ENCODE measurements at regions not wholly inside any gene's neighbourhood (a gene's known extent, or its start where the extent isn't known, plus 50 kb on each side); places are given as distances from the start of the nearest gene placed in this dataset.

DNA sequence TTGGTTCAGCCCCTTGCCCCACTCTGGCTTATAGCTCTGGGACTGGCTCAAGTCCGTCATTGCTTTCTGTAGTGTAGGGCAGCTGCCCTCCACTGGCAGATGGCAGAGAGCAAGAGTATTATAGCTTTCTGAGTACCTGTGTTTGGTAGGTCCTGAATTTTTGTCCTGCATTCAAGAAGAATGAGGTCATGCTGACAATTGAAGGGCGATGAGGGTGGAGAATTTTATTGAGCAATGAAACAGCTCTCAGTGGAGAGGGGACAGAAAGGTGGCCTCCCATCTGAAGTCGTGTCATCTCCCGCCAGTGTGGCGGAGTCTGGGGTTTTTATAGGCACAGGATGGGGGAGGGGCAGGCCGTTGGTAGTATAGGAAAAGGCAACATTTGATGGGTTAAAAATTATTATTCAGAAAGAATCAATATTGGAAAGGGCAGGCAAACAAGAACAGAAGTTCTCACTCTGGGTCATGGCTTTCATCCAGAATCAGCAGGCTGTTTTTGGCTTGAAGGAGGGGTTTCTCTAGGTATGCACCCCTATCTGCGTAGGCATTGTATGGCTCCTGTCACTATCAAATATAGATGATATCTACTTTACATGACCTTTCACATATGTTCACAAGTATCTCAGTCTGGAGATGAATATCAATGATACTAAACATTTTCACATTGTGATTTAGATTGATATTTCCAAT lies 1239.7 kb upstream of the ALCAM start:
- H3K27ac ChIP-seq (ENCODE audit: low read depth, low read length), result no peak overlapping the region
- H3K4me1 ChIP-seq (ENCODE audit: insufficient read depth, low read length), result no peaks in the 10 kb centered on the region
- no peak overlapping the region for H3K4me3 ChIP-seq (ENCODE audit: insufficient read depth, low read length)
- no peaks in the 10 kb centered on the region for H4K20me1 ChIP-seq (ENCODE audit: insufficient read depth, low read length)
- no peak for DNase-seq (ENCODE audit: insufficient read length, low spot score, missing footprints)
- no peaks in the 10 kb centered on the region for H3K79me2 ChIP-seq (ENCODE audit: insufficient read depth, low read length)
- H3K27me3 ChIP-seq (ENCODE audit: insufficient read depth, low read length), result no peaks in the 10 kb centered on the region
- no peaks in the 10 kb centered on the region for H3K36me3 ChIP-seq (ENCODE audit: insufficient read depth, low read length)
- peaks cover 2% of the 10 kb centered on the region for H3K9me3 ChIP-seq (ENCODE audit: low read depth, low read length)
- H3K4me2 ChIP-seq (ENCODE audit: insufficient read depth, low read length), result no peak overlapping the region
- no peak overlapping the region for H2AFZ ChIP-seq (ENCODE audit: low read length)
- TF ChIP-seq CTCF (IDR thresholded peaks at IDR 0.05; ENCODE audit: extremely low read depth, low read depth, low read length), result no peak

- DNase-seq (ENCODE audit: insufficient read length, low spot score, missing footprints), result no peak
- no peaks in the 10 kb centered on the region for H3K79me2 ChIP-seq (ENCODE audit: insufficient read depth, low read length)
- H3K4me3 ChIP-seq (ENCODE audit: insufficient read depth, low read length), result no peak overlapping the region
- H4K20me1 ChIP-seq (ENCODE audit: insufficient read depth, low read length), result no peaks in the 10 kb centered on the region
- H2AFZ ChIP-seq (ENCODE audit: low read length), result no peak overlapping the region
- H3K4me2 ChIP-seq (ENCODE audit: insufficient read depth, low read length), result no peak overlapping the region
- no peaks in the 10 kb centered on the region for H3K4me1 ChIP-seq (ENCODE audit: insufficient read depth, low read length)
- H3K27ac ChIP-seq (ENCODE audit: low read depth, low read length), result no peak overlapping the region
- H3K27me3 ChIP-seq (ENCODE audit: insufficient read depth, low read length), result no peaks in the 10 kb centered on the region
- H3K36me3 ChIP-seq (ENCODE audit: insufficient read depth, low read length), result no peaks in the 10 kb centered on the region
- H3K9me3 ChIP-seq (ENCODE audit: low read depth, low read length), result peaks cover 2% of the 10 kb centered on the region
- TF ChIP-seq CTCF (IDR thresholded peaks at IDR 0.05; ENCODE audit: extremely low read depth, low read depth, low read length), result no peak
These were observed 1238.9 kb upstream of the ALCAM start for GRCh38 chr3:104127830-104128229.

DNA sequence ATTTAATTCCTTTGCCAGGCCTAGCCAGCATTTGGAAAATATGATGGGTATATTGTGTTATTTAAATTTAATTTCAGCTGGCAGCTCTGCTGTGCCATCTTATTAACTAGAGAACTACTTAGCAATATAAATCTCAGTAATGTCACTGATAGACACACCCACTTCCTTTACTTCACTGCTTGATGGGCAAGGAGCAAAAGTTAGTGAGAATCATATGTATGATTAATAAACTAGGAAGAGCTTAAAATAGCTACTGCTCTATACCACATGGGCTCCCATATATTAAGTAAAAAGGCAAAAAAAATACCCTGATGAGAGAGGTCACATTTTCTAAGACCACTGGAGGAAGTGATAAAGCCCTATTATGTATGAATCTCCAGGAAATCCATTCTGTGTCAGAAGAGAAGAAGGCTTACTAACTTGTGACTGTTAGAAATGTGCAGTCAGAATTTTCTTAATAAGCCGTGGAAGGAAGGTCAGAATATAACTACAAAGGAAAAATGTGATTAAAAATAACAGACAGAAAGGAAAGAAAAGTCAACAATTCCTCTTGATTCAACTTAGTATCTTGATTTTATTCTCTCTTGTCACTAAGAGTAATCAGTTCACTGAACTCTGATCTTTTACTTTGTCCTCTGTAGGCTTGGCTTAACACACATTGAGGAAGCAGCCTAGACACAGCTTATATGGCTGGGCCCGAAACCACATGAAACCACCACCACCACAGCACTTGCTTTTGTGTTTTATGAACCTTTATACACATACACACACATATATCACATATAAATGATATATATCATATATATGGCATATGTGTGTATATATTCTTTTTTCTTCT lies 1233.9 kb upstream of the ALCAM start:
- Histone ChIP-seq H3K4me1 (ENCODE audit: insufficient read depth, low read length) (no peaks in the 10 kb centered on the region), H4K20me1 (ENCODE audit: insufficient read depth, low read length) (no peaks in the 10 kb centered on the region), H3K9me3 (ENCODE audit: low read depth, low read length) (no peaks in the 10 kb centered on the region), H3K4me2 (ENCODE audit: insufficient read depth, low read length) (no peak overlapping the region), H3K36me3 (ENCODE audit: insufficient read depth, low read length) (no peaks in the 10 kb centered on the region), H3K27me3 (ENCODE audit: insufficient read depth, low read length) (no peaks in the 10 kb centered on the region), H3K4me3 (ENCODE audit: insufficient read depth, low read length) (no peak overlapping the region), H2AFZ (ENCODE audit: low read length) (peak overlapping the region; percentile 64), H3K79me2 (ENCODE audit: insufficient read depth, low read length) (no peaks in the 10 kb centered on the region), H3K27ac (ENCODE audit: low read depth, low read length) (no peak overlapping the region)
- TF ChIP-seq CTCF (IDR thresholded peaks at IDR 0.05; ENCODE audit: extremely low read depth, low read depth, low read length), result no peak
- peak; percentile 41 for DNase-seq (ENCODE audit: insufficient read length, low spot score, missing footprints)

- TF ChIP-seq CTCF (IDR thresholded peaks at IDR 0.05; ENCODE audit: extremely low read depth, low read depth, low read length), result no peak
- Histone ChIP-seq H2AFZ (ENCODE audit: low read length) (no peak overlapping the region), H3K27ac (ENCODE audit: low read depth, low read length) (no peak overlapping the region)
These were observed 1233.1 kb upstream of the ALCAM start for GRCh38 chr3:104133630-104134029.

More at GRCh38 chr3:104133630-104134029, 1233.1 kb upstream of the ALCAM start:
- H3K4me3 ChIP-seq (ENCODE audit: insufficient read depth, low read length), result no peak overlapping the region
- no peak overlapping the region for H3K4me2 ChIP-seq (ENCODE audit: insufficient read depth, low read length)
- DNase-seq (ENCODE audit: insufficient read length, low spot score, missing footprints), result no peak
- H3K79me2 ChIP-seq (ENCODE audit: insufficient read depth, low read length), result no peaks in the 10 kb centered on the region
- H3K9me3 ChIP-seq (ENCODE audit: low read depth, low read length), result no peaks in the 10 kb centered on the region
- H3K27me3 ChIP-seq (ENCODE audit: insufficient read depth, low read length), result no peaks in the 10 kb centered on the region
- no peaks in the 10 kb centered on the region for H4K20me1 ChIP-seq (ENCODE audit: insufficient read depth, low read length)
- H3K4me1 ChIP-seq (ENCODE audit: insufficient read depth, low read length), result no peaks in the 10 kb centered on the region
- no peaks in the 10 kb centered on the region for H3K36me3 ChIP-seq (ENCODE audit: insufficient read depth, low read length)

Data from osteoblast (primary cell).